SK-N-SH treated with all-trans-retinoic acid at 6 μM for 48 hours (cell line): ENCODE measurements at regions not wholly inside any gene's neighbourhood (a gene's known extent, or its start where the extent isn't known, plus 50 kb on each side); places are given as distances from the start of the nearest gene placed in this dataset.

Experiments
- ARNTL ChIP-seq: fragments of 450-650 bp; formaldehyde crosslinking; IDR thresholded peaks from 2 replicates; pipeline ENCODE4 v1.5.0; 2020; ENCODE audit warnings: low read depth, mild to moderate bottlenecking, moderate library complexity, borderline replicate concordance
- BACH2 ChIP-seq: fragments of 250-450 bp; sonication (Bioruptor Pico); IDR thresholded peaks from 2 replicates; pipeline ENCODE4 v1.9.0; 2021; ENCODE audit warnings: mild to moderate bottlenecking, borderline replicate concordance
- ESRRG ChIP-seq: fragments of 250-450 bp; sonication (Bioruptor Pico); IDR thresholded peaks from 2 replicates; pipeline ENCODE4 v1.6.1; 2021; ENCODE audit warnings: mild to moderate bottlenecking
- ISL1 ChIP-seq: fragments of 250-450 bp; sonication (Bioruptor Pico); IDR thresholded peaks from 2 replicates; pipeline ENCODE4 v2.1.2; 2022; ENCODE audit warnings: mild to moderate bottlenecking, moderate library complexity
- OSR1 ChIP-seq: fragments of 250-450 bp; sonication (Bioruptor Pico); IDR thresholded peaks from 2 replicates; pipeline ENCODE4 v1.8.0; 2022; ENCODE audit warnings: moderate library complexity, mild to moderate bottlenecking, inconsistent platforms
- PATZ1 ChIP-seq: fragments of 250-450 bp; sonication (Bioruptor Pico); IDR thresholded peaks from 2 replicates; pipeline ENCODE4 v1.8.0; 2020; ENCODE audit warnings: mild to moderate bottlenecking, moderate library complexity, borderline replicate concordance
- PPARA ChIP-seq: fragments of 250-450 bp; sonication (Bioruptor Pico); IDR thresholded peaks from 2 replicates; pipeline ENCODE4 v1.5.0; 2020; ENCODE audit warnings: mild to moderate bottlenecking, borderline replicate concordance
- TOX ChIP-seq: fragments of 250-450 bp; sonication (Bioruptor Pico); IDR thresholded peaks from 2 replicates; pipeline ENCODE4 v1.8.0; 2021; ENCODE audit warnings: mild to moderate bottlenecking, moderate library complexity, borderline replicate concordance
- ZFP3 ChIP-seq: fragments of 250-450 bp; sonication (Bioruptor Pico); IDR thresholded peaks from 2 replicates; pipeline ENCODE4 v1.5.0; 2020; ENCODE audit warnings: mild to moderate bottlenecking, moderate library complexity
- ZFP30 ChIP-seq: fragments of 450-650 bp; formaldehyde crosslinking; IDR thresholded peaks from 2 replicates; pipeline ENCODE4 v1.5.0; 2022; ENCODE audit warnings: mild to moderate bottlenecking, moderate library complexity
- ZNF70 ChIP-seq: fragments of 450-650 bp; formaldehyde crosslinking; IDR thresholded peaks from 2 replicates; pipeline ENCODE4 v1.5.0; 2020; ENCODE audit warnings: mild to moderate bottlenecking, moderate library complexity
- ZNF8 ChIP-seq: fragments of 450-650 bp; formaldehyde crosslinking; IDR thresholded peaks from 2 replicates; pipeline ENCODE4 v1.5.0; 2020; ENCODE audit warnings: mild to moderate bottlenecking, moderate library complexity
- TF ChIP-seq, protein P1 (sequence below): fragments of 250-450 bp; sonication (Bioruptor Pico); IDR thresholded peaks from 2 replicates; pipeline ENCODE4 v1.5.0; 2020; ENCODE audit warnings: mild to moderate bottlenecking, moderate library complexity
- TF ChIP-seq, protein P2 (sequence below): fragments of 250-450 bp; sonication (Bioruptor Pico); IDR thresholded peaks from 2 replicates; pipeline ENCODE4 v1.8.0; 2021; ENCODE audit warnings: low read depth, mild to moderate bottlenecking, moderate library complexity, borderline replicate concordance

DNA sequence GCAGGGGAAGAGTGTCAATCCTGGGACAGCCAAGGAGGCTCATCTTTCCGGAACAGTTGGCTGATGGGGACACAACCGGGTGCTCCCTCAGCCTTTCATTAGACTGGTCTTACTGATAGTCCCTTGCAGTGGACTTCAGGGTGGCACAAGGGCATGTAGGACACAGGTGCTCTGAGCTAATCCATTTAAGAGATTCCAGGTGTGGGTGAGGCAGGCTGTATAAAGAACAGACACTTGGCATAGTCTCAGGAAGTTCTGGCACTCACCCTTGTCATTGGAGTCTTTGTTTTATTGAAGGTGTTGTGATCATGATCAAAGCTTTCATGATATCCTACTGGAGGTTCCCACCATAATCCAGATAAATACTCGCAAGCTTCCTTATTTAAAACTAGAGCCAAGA lies 341.6 kb downstream of the EMP1 start:
- TF ChIP-seq ZNF8 (CRISPR knock-in tag) (no peak), ESRRG (CRISPR knock-in tag) (no peak), ZFP3 (CRISPR knock-in tag) (no peak), OSR1 (CRISPR knock-in tag) (no peak), BACH2 (CRISPR knock-in tag) (no peak), PATZ1 (CRISPR knock-in tag) (no peak), ZFP30 (CRISPR knock-in tag) (no peak), ARNTL (CRISPR knock-in tag) (no peak), PPARA (CRISPR knock-in tag) (no peak), TOX (CRISPR knock-in tag) (no peak), ZNF70 (CRISPR knock-in tag) (no peak), ISL1 (no peak)
- TF ChIP-seq, protein P1, sequence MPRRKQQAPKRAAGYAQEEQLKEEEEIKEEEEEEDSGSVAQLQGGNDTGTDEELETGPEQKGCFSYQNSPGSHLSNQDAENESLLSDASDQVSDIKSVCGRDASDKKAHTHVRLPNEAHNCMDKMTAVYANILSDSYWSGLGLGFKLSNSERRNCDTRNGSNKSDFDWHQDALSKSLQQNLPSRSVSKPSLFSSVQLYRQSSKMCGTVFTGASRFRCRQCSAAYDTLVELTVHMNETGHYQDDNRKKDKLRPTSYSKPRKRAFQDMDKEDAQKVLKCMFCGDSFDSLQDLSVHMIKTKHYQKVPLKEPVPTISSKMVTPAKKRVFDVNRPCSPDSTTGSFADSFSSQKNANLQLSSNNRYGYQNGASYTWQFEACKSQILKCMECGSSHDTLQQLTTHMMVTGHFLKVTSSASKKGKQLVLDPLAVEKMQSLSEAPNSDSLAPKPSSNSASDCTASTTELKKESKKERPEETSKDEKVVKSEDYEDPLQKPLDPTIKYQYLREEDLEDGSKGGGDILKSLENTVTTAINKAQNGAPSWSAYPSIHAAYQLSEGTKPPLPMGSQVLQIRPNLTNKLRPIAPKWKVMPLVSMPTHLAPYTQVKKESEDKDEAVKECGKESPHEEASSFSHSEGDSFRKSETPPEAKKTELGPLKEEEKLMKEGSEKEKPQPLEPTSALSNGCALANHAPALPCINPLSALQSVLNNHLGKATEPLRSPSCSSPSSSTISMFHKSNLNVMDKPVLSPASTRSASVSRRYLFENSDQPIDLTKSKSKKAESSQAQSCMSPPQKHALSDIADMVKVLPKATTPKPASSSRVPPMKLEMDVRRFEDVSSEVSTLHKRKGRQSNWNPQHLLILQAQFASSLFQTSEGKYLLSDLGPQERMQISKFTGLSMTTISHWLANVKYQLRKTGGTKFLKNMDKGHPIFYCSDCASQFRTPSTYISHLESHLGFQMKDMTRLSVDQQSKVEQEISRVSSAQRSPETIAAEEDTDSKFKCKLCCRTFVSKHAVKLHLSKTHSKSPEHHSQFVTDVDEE (CRISPR knock-in tag): no peak
- TF ChIP-seq, protein P2, sequence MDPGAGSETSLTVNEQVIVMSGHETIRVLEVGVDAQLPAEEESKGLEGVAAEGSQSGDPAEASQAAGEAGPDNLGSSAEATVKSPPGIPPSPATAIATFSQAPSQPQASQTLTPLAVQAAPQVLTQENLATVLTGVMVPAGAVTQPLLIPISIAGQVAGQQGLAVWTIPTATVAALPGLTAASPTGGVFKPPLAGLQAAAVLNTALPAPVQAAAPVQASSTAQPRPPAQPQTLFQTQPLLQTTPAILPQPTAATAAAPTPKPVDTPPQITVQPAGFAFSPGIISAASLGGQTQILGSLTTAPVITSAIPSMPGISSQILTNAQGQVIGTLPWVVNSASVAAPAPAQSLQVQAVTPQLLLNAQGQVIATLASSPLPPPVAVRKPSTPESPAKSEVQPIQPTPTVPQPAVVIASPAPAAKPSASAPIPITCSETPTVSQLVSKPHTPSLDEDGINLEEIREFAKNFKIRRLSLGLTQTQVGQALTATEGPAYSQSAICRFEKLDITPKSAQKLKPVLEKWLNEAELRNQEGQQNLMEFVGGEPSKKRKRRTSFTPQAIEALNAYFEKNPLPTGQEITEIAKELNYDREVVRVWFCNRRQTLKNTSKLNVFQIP (CRISPR knock-in tag): no peak
